WERI-Rb-1 (cell line): ENCODE measurements at regions not wholly inside any gene's neighbourhood (a gene's known extent, or its start where the extent isn't known, plus 50 kb on each side); places are given as distances from the start of the nearest gene placed in this dataset.

Experiments used
- DNase-seq: peaks from one replicate; pipeline ENCODE4 v3.0.0-alpha.2; 2020
- H3K27ac ChIP-seq: fragments of 250-450 bp; sonication (Bioruptor Pico); 2 replicates; pipeline ENCODE4 v1.5.1; 2020; ENCODE audit warnings: mild to moderate bottlenecking, moderate library complexity
- H3K27me3 ChIP-seq: fragments of 250-450 bp; sonication (Bioruptor Pico); 2 replicates; pipeline ENCODE4 v1.5.1; 2021; ENCODE audit warnings: mild to moderate bottlenecking, low read depth, moderate library complexity; ENCODE audit not compliant: insufficient read depth, severe bottlenecking
- H3K36me3 ChIP-seq: fragments of 250-450 bp; sonication (Bioruptor Pico); 2 replicates; pipeline ENCODE4 v1.5.1; 2020; ENCODE audit warnings: mild to moderate bottlenecking, moderate library complexity
- H3K4me3 ChIP-seq: 2 replicates; pipeline ENCODE4 v1.5.1; 2011; ENCODE audit warnings: low read depth, mild to moderate bottlenecking, control low read depth, low read length
- H3K9me3 ChIP-seq: fragments of 250-450 bp; sonication (Bioruptor Pico); 2 replicates; pipeline ENCODE4 v1.5.1; 2021; ENCODE audit warnings: mild to moderate bottlenecking, moderate library complexity; ENCODE audit not compliant: severe bottlenecking
- CTCF ChIP-seq: IDR thresholded peaks from 2 replicates; pipeline ENCODE4 v1.5.1; 2011; ENCODE audit warnings: low read depth, mild to moderate bottlenecking, control low read depth, inconsistent platforms, low read length

GRCh38 chr6:141133836-141134235 lies 998.9 kb upstream of the GJE1 start:
- no peaks in the 10 kb centered on the region for H3K9me3 ChIP-seq
- TF ChIP-seq CTCF = no peak
- DNase-seq = no peak

GRCh38 chr6:141133346-141133745 lies 999.4 kb upstream of the GJE1 start:
- DNase-seq = no peak
- no peaks in the 10 kb centered on the region for H3K36me3 ChIP-seq
- H3K9me3 ChIP-seq = no peaks in the 10 kb centered on the region
- no peak for TF ChIP-seq CTCF
- H3K27ac ChIP-seq = no peak overlapping the region
- no peaks in the 10 kb centered on the region for H3K27me3 ChIP-seq
- no peak overlapping the region for H3K4me3 ChIP-seq

More at GRCh38 chr6:141133836-141134235, 998.9 kb upstream of the GJE1 start:
- Histone ChIP-seq H3K4me3 (no peak overlapping the region), H3K36me3 (no peaks in the 10 kb centered on the region), H3K27ac (no peak overlapping the region), H3K27me3 (no peaks in the 10 kb centered on the region)

- no peaks in the 10 kb centered on the region for H3K9me3 ChIP-seq
- no peak overlapping the region for H3K27ac ChIP-seq
- no peaks in the 10 kb centered on the region for H3K27me3 ChIP-seq
- no peak for TF ChIP-seq CTCF
- H3K36me3 ChIP-seq = no peaks in the 10 kb centered on the region
- no peak overlapping the region for H3K4me3 ChIP-seq
- no peak for DNase-seq
Observed at GRCh38 chr6:141131616-141132015, 1001.1 kb upstream of the GJE1 start.

- Histone ChIP-seq H3K9me3 (no peaks in the 10 kb centered on the region), H3K36me3 (no peaks in the 10 kb centered on the region), H3K27me3 (no peaks in the 10 kb centered on the region), H3K4me3 (no peak overlapping the region), H3K27ac (no peak overlapping the region)
- no peak for DNase-seq
- TF ChIP-seq CTCF = no peak
Observed at GRCh38 chr6:141123497-141123896, 1009.2 kb upstream of the GJE1 start.

GRCh38 chr6:141123049-141123448 lies 1009.7 kb upstream of the GJE1 start:
- no peaks in the 10 kb centered on the region for H3K9me3 ChIP-seq
- no peak for DNase-seq
- H3K27ac ChIP-seq = no peak overlapping the region
- H3K36me3 ChIP-seq = no peaks in the 10 kb centered on the region
- TF ChIP-seq CTCF = no peak
- no peak overlapping the region for H3K4me3 ChIP-seq
- no peaks in the 10 kb centered on the region for H3K27me3 ChIP-seq

- Histone ChIP-seq H3K9me3 (no peaks in the 10 kb centered on the region), H3K27me3 (no peaks in the 10 kb centered on the region), H3K4me3 (no peak overlapping the region), H3K36me3 (no peaks in the 10 kb centered on the region), H3K27ac (no peak overlapping the region)
- DNase-seq = no peak
- TF ChIP-seq CTCF = no peak
Observed at GRCh38 chr6:141118991-141119390, 1013.7 kb upstream of the GJE1 start.
